ENCODE measurements at regions not wholly inside any gene's neighbourhood (a gene's known extent, or its start where the extent isn't known, plus 50 kb on each side); places are given as distances from the start of the nearest gene placed in this dataset.

DNA sequence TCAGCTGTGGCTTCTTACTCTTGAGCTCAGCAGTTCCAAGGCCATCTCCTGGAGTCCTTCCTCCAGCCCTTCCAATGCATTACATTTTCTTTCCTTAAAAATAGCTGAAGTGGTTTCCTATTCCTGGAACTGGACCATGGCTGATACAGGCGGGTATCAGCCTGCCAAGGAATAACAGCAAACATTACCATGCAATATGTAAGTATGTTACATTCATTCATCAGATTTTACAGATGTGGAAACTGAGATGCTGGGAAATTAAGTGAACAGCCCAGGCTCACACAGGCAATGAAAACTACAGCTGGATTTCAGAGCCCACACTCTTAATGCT, 100.4 kb downstream of the NRN1 start:
- Histone ChIP-seq H3K4me1 (no peaks in the 10 kb centered on the region), H3F3A (ENCODE audit: low read depth) (no peaks in the 10 kb centered on the region), H2AFZ (replicated peaks) (no peak overlapping the region), H3K27ac (no peak overlapping the region), H3K36me3 (no peaks in the 10 kb centered on the region), H3K4me3 (no peak overlapping the region), H4K20me1 (ENCODE audit: low read depth) (no peaks in the 10 kb centered on the region), H3K9me3 (ENCODE audit: low read depth) (no peaks in the 10 kb centered on the region), H3K79me2 (ENCODE audit: low read depth) (no peaks in the 10 kb centered on the region), H3K9ac (no peak overlapping the region), H3K4me2 (no peak overlapping the region), H3K27me3 (no peaks in the 10 kb centered on the region)
- Mint-ChIP-seq H3K9me3 (no peaks in the 10 kb centered on the region), H3K36me3 (no peaks in the 10 kb centered on the region), H3K27me3 (ENCODE audit: insufficient read depth, low read depth) (peaks cover 2% of the 10 kb centered on the region), H3K4me1 (no peaks in the 10 kb centered on the region), H3K27ac (peak overlapping the region; percentile 44), H3K4me3 (no peak overlapping the region)
- TF ChIP-seq EZH2phosphoT487 (IDR thresholded peaks at IDR 0.05), result no peak
- no peak for TF ChIP-seq CTCF (IDR thresholded peaks at IDR 0.05)
- no peak for TF ChIP-seq EZH2 (IDR thresholded peaks at IDR 0.05)
- DNase-seq (ENCODE audit: low spot score), result no peak

- Mint-ChIP-seq H3K36me3 (no peaks in the 10 kb centered on the region), H3K4me1 (no peaks in the 10 kb centered on the region), H3K9me3 (no peaks in the 10 kb centered on the region), H3K4me3 (no peak overlapping the region), H3K27me3 (ENCODE audit: insufficient read depth, low read depth) (peaks cover 2% of the 10 kb centered on the region), H3K27ac (peak overlapping the region; percentile 44)
- TF ChIP-seq EZH2 (IDR thresholded peaks at IDR 0.05), result no peak
- TF ChIP-seq CTCF (IDR thresholded peaks at IDR 0.05), result no peak
- TF ChIP-seq EZH2phosphoT487 (IDR thresholded peaks at IDR 0.05), result no peak
- H3K4me3 ChIP-seq, result no peak overlapping the region
- no peak overlapping the region for H3K4me2 ChIP-seq
- no peaks in the 10 kb centered on the region for H3K79me2 ChIP-seq (ENCODE audit: low read depth)
- H3K36me3 ChIP-seq, result no peaks in the 10 kb centered on the region
- H3K27ac ChIP-seq, result no peak overlapping the region
- H3K27me3 ChIP-seq, result no peaks in the 10 kb centered on the region
- H3K9me3 ChIP-seq (ENCODE audit: low read depth), result no peaks in the 10 kb centered on the region
- no peaks in the 10 kb centered on the region for H4K20me1 ChIP-seq (ENCODE audit: low read depth)
- no peaks in the 10 kb centered on the region for H3K4me1 ChIP-seq
- H3K9ac ChIP-seq, result no peak overlapping the region
- DNase-seq (ENCODE audit: low spot score), result no peak
- no peaks in the 10 kb centered on the region for H3F3A ChIP-seq (ENCODE audit: low read depth)
- H2AFZ ChIP-seq (replicated peaks), result no peak overlapping the region
Observed at GRCh38 chr6:5905431-5906339, 101.0 kb downstream of the NRN1 start.

- Histone ChIP-seq H3K4me3 (no peak overlapping the region), H3K27ac (no peak overlapping the region), H4K20me1 (ENCODE audit: low read depth) (no peaks in the 10 kb centered on the region), H3K27me3 (no peaks in the 10 kb centered on the region), H3K36me3 (no peaks in the 10 kb centered on the region), H3K9ac (no peak overlapping the region), H3F3A (ENCODE audit: low read depth) (no peaks in the 10 kb centered on the region), H2AFZ (replicated peaks) (no peak overlapping the region), H3K4me1 (no peaks in the 10 kb centered on the region), H3K9me3 (ENCODE audit: low read depth) (no peaks in the 10 kb centered on the region), H3K4me2 (no peak overlapping the region), H3K79me2 (ENCODE audit: low read depth) (no peaks in the 10 kb centered on the region)
- Mint-ChIP-seq H3K4me3 (no peak overlapping the region), H3K27me3 (ENCODE audit: insufficient read depth, low read depth) (peaks cover 2% of the 10 kb centered on the region), H3K27ac (no peak overlapping the region), H3K4me1 (no peaks in the 10 kb centered on the region), H3K9me3 (no peaks in the 10 kb centered on the region), H3K36me3 (no peaks in the 10 kb centered on the region)
- no peak for DNase-seq (ENCODE audit: low spot score)
- no peak for TF ChIP-seq EZH2 (IDR thresholded peaks at IDR 0.05)
- TF ChIP-seq EZH2phosphoT487 (IDR thresholded peaks at IDR 0.05), result no peak
- no peak for TF ChIP-seq CTCF (IDR thresholded peaks at IDR 0.05)
Observed at GRCh38 chr6:5904532-5904931, 102.2 kb downstream of the NRN1 start.

All from neural progenitor cell (in vitro differentiated cells).